ENCODE measurements at regions not wholly inside any gene's neighbourhood (a gene's known extent, or its start where the extent isn't known, plus 50 kb on each side); places are given as distances from the start of the nearest gene placed in this dataset.

- DNase-seq, result peak; percentile 84
Observed at GRCh38 chr15:59953392-59953883, 50.7 kb upstream of the FOXB1 start.

- DNase-seq, result no peak
Observed at GRCh38 chr15:59952960-59953359, 51.2 kb upstream of the FOXB1 start.

GRCh38 chr15:59950603-59951388, 53.3 kb upstream of the FOXB1 start:
- no peak for DNase-seq

DNA sequence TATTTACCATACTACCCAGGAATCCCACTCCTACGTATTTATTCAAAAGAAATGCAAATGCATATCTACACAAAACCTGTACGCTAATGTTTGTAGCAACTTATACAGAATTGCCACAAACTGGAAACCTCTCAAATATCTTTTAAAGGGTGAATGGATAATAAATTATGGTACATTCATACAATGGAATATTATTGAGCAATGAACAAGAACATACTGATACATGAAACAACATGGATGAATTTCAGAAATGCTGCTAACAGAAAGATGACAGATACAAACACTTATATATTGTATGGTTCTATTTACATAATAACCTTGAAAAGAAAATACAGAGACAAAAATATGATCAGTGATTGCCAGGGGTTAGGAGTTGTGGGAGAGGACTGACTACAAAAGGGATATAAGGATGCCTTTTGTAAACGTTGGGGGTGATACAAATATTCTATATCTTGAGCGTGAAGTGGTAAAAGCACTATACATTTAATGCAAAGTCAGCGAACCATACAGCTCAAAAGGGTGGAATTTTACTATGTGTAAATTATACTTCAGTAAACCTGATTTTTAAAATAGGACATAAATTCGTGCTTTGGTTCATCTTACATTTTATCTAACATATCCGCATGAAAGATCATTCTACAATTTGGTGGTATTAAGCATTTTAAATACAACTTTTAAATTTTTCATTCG, 55.0 kb upstream of the FOXB1 start:
- no peak for DNase-seq

DNA sequence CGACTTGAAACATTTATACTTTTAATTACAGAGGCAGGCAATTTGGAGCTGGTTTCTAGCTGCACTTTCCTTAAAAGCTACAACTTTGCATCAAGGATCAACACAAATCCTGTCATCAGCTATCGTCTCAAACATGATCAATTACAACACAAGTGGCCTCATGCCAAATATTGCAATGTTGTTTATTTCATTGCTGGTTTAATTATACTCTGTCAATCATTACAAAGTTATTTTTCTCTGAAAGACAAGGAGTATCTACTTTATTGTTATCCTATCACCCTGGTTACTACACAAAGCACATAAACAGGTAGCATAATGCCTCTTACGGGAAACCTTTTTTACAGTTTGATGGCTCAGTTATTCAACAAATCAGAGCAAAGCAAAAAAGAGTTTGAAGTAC, 58.0 kb upstream of the FOXB1 start:
- no peak for DNase-seq

- DNase-seq, result no peak
Observed at GRCh38 chr15:59945036-59945435, 59.1 kb upstream of the FOXB1 start.

DNA sequence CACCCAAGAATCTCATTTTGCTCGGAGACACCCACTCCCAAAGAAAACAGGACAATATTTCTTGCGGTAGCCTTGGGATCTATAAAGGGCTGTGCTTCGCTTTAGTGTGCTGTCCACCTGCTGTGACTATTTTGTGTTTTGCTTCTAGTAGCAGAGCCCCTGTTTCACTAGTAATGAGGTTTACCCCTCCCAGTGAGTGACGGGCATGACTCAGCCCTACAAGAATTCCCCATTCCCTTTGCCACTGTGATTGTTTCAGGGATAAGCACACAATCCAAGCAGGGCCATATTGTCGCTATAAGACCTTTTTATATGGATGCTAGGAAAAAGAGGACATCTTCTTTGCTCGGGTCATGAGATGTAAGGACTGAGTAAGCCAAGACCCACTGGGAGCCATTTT, 62.5 kb upstream of the FOXB1 start:
- no peak for DNase-seq

GRCh38 chr15:59940928-59941327, 63.2 kb upstream of the FOXB1 start:
- DNase-seq, result no peak

DNA sequence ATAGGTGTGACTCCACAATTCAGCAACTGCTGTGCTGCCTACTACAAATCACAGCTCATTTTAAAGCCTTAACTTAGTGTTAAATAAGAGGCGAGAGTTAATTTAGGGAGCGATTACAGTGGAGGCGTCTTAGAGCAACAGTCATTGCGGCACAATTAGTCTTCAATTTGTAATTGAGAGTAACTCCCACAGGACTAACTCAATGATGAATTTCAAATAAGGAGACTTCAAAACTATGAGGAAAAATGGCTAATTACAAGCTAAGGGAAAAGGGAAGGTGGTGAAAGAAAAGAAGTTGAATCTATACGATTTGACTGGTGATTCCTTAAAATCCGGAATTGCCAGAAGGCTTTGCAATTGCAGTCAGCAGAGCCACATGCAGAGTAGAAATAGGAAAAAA, 63.7 kb upstream of the FOXB1 start:
- DNase-seq, result no peak

GRCh38 chr15:59936741-59937140, 67.4 kb upstream of the FOXB1 start:
- no peak for DNase-seq

DNA sequence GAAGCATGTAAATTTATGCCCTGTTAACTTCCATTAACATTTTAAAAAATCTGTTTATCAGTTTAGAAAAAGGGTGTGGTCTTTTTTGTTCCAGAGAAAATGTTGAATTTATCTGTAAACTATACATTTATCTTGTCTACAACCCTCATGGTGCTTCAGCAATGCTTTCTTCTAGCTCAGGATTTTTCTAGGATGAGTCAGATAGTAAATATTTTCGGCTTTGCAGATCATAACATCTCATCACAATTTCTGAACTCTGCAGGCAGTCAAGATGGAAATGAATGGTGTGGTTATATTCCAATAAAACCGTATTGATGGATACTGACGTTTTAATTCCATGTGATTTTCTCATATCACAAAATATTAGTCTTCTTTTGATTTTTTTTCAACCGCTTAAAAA, 70.5 kb upstream of the FOXB1 start:
- DNase-seq, result no peak

- no peak for DNase-seq
Observed at GRCh38 chr15:59931646-59932261, 72.4 kb upstream of the FOXB1 start.

GRCh38 chr15:59924812-59925522, 79.1 kb upstream of the FOXB1 start:
- DNase-seq, result no peak

GRCh38 chr15:59924096-59924495, 80.0 kb upstream of the FOXB1 start:
- no peak for DNase-seq

DNA sequence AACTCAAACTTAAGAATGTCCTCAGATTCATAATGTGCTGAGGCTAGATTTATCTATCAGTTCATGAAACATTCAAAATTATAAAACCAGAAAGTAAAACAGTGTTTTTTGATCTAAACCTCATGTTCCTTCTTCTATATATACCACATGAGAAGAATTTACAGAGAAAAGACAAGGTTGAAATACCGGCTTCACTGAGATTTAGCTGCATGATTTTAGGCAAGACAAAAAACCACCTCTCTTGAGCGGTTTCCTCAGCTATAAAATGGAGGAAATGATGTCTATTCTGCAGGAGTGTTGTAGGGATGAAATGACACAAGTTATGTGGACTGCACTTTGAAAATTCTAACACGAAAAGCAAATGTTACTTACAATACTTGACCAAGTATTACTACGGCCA, 80.6 kb upstream of the FOXB1 start:
- no peak for DNase-seq

GRCh38 chr15:59918994-59919951, 84.8 kb upstream of the FOXB1 start:
- no peak for DNase-seq

DNA sequence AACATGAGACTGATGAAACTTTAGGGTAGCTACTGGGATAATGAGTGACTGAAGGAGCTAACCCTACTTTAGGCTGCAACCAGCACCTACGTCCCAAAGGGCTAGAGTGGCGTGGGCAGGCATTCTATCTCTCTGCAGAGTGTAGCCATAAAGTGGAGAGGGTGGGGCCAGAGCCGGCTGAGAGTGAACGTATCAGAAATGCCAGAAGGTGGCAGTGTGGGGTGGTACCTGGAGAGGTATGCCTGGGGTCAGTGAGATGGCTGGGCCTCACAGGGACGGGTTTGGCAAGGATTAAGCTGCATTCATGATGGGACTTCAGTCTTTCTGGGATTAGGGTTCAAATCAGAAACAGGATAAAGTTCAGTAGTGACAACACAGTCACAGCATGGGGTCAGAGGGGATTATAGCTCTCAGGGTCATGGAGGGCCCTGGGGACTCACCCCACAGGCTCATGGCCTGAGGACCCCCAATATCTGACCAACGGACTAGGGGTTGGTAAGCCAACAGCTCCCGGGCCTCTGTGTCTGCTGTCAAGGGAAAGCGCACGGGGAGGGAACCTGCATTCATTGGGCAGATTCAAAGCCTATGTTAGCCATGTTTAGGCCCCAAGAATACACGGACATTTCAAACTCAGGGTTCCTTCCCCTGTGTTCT, 86.5 kb upstream of the FOXB1 start:
- peak; percentile 38 for DNase-seq

DNA sequence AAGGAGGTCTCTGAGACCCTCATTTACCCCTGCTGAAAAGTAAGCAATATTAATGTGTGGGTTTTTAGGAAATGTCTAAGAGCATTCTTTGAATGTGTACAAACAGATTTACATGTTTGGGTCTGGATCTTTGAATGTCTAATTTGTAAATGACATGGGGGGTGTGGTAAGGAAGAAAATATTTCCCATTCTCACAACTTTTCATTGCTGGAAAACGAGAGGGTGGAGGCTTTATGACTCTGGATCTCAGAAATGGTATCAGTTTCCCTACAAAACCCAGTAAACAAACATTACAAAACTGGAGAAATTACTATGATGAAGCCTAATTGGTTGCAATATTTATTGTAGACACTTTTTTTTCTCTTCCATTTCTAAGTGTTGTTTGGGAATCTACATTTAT, 98.1 kb upstream of the FOXB1 start:
- DNase-seq, result no peak

DNA sequence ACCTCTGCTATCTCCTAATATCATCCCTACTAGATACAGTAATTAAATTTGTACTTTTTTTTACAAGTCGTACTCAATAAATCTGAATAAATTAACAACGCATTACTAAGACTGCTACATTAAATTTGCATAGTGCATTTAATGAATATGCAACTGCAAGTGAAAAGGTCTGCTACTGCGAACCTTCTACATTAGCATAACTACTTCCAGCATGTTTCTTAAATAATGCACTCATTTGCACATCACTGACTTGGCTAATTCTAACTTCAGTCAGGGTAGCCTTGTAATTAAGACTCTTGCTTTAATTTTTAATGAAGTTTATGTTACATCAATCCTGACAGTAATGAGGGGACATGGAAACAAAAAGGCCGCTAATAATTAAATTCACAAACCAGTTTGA, 98.9 kb upstream of the FOXB1 start:
- no peak for DNase-seq

- no peak for DNase-seq
Observed at GRCh38 chr15:59904450-59905135, 99.5 kb upstream of the FOXB1 start.

DNA sequence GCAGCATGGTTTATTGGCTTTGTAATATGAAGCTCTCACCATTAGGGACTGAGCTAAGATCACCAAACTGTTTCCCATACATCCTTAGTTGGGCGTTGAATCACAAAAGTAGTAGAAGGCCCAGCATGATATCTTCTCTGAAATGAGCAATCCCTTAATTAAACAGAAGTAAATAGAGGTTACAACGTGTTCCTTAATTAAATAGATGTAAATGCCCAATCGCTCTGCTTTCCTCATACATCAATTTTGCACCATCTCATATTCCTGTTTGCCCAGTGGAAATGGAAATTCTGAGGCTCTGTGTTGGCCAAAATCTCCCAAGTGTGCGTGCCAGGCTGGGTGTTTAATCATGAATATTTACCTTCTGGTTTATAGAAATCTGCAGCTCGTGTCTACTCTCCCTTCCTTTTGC, 107.4 kb upstream of the FOXB1 start:
- DNase-seq, result no peak
